ENCODE measurements at regions not wholly inside any gene's neighbourhood (a gene's known extent, or its start where the extent isn't known, plus 50 kb on each side); places are given as distances from the start of the nearest gene placed in this dataset.

DNA sequence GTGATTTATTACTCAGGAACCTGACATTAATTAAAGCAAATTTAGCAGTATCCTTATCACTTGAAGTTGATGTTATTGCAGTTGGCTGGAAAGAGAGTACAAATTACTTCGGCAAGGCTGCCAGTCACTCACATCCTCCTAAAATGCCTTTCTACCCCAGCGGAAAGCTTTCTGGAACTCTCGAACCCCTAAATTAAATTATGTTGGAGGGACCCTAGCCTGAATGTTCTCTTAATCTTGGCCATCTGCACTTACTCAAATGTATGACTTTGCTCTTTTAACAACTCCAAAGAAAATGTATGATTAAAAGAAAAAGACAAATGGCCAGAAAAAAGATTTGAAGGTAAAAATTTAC, 242.6 kb upstream of the USP25 start:
- TF ChIP-seq, protein P1, sequence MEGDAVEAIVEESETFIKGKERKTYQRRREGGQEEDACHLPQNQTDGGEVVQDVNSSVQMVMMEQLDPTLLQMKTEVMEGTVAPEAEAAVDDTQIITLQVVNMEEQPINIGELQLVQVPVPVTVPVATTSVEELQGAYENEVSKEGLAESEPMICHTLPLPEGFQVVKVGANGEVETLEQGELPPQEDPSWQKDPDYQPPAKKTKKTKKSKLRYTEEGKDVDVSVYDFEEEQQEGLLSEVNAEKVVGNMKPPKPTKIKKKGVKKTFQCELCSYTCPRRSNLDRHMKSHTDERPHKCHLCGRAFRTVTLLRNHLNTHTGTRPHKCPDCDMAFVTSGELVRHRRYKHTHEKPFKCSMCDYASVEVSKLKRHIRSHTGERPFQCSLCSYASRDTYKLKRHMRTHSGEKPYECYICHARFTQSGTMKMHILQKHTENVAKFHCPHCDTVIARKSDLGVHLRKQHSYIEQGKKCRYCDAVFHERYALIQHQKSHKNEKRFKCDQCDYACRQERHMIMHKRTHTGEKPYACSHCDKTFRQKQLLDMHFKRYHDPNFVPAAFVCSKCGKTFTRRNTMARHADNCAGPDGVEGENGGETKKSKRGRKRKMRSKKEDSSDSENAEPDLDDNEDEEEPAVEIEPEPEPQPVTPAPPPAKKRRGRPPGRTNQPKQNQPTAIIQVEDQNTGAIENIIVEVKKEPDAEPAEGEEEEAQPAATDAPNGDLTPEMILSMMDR (IDR thresholded peaks at IDR 0.05), result no peak
- no peak for TF ChIP-seq POLR2A (IDR thresholded peaks at IDR 0.05)

Measured in vagina (tissue), 2 donors.